IMR-90 (cell line): ENCODE measurements at regions not wholly inside any gene's neighbourhood (a gene's known extent, or its start where the extent isn't known, plus 50 kb on each side); places are given as distances from the start of the nearest gene placed in this dataset.

Source experiments
- ATAC-seq: fragments of 200-7000 bp; cut with Tn5 transposase; 2 replicates; pipeline ENCODE4 v1.9.1; 2020; ENCODE audit warnings: low read depth, mild to moderate bottlenecking, moderate library complexity
- BruUV-seq: library from RNA; stranded (reverse); fragments of 400-500 nt; replicated peaks from 2 replicates; lab custom pipeline; 2021; lab: Mats Ljungman, UMichigan
- CTCF ChIA-PET: fragments of 300-600 bp; formaldehyde crosslinking; extraction: SDS; loops from one replicate; lab custom pipeline; 2021; ENCODE audit warnings: antibody characterized with exemption; lab: Yijun Ruan, JAX
- POLR2A ChIA-PET: fragments of 300-600 bp; sonication (Branson Sonifier 250); formaldehyde crosslinking; loops from one replicate; lab custom pipeline; 2022; ENCODE audit warnings: antibody characterized with exemption; ENCODE audit not compliant: unreplicated experiment; lab: Charles Lee
- DNase-seq: peaks from one replicate; pipeline ENCODE4 v3.0.0; 2013
- H2AFZ ChIP-seq: replicated peaks from 2 replicates; pipeline ENCODE3; 2013; ENCODE audit warnings: low read length, mild to moderate bottlenecking; ENCODE audit not compliant: poor library complexity
- H2AK5ac ChIP-seq: 2 replicates; pipeline ENCODE4 v1.6.1; 2013; ENCODE audit warnings: low read depth, low read length, inconsistent platforms
- H2AK9ac ChIP-seq: replicated peaks from 2 replicates; pipeline ENCODE3; 2013; ENCODE audit warnings: mild to moderate bottlenecking, low read depth, low read length, moderate library complexity; ENCODE audit not compliant: poor library complexity
- H2BK120ac ChIP-seq: 2 replicates; pipeline ENCODE4 v1.6.1; 2013; ENCODE audit warnings: low read depth, low read length, inconsistent platforms
- H2BK15ac ChIP-seq: 3 replicates; pipeline ENCODE4 v1.6.1; 2013; ENCODE audit warnings: low read depth, low read length, inconsistent platforms
- H2BK20ac ChIP-seq: 2 replicates; pipeline ENCODE4 v1.6.1; 2013; ENCODE audit warnings: low read depth, mild to moderate bottlenecking, inconsistent platforms, low read length, moderate library complexity
- H2BK5ac ChIP-seq: 2 replicates; pipeline ENCODE4 v1.6.1; 2013; ENCODE audit warnings: mild to moderate bottlenecking, low read depth, low read length, inconsistent platforms; ENCODE audit not compliant: poor library complexity, severe bottlenecking
- H3K14ac ChIP-seq: replicated peaks from 2 replicates; pipeline ENCODE4 v1.6.1; 2013; ENCODE audit warnings: low read depth, low read length, inconsistent platforms
- H3K18ac ChIP-seq: 2 replicates; pipeline ENCODE4 v1.6.1; 2013; ENCODE audit warnings: low read depth, low read length, control low read depth
- H3K23ac ChIP-seq: 2 replicates; pipeline ENCODE4 v1.6.1; 2013; ENCODE audit warnings: low read depth, low read length, inconsistent platforms
- H3K27ac ChIP-seq: 2 replicates; pipeline ENCODE4 v1.5.1; 2013; ENCODE audit warnings: mild to moderate bottlenecking, control low read depth, low read length; ENCODE audit not compliant: insufficient read depth
- H3K27me3 ChIP-seq: 2 replicates; pipeline ENCODE4 v1.6.1; 2013; ENCODE audit warnings: low read length; ENCODE audit not compliant: control insufficient read depth, insufficient read depth
- H3K36me3 ChIP-seq: 2 replicates; pipeline ENCODE4 v1.6.1; 2013; ENCODE audit warnings: low read length, mixed read lengths; ENCODE audit not compliant: control insufficient read depth, insufficient read depth
- H3K4ac ChIP-seq: 2 replicates; pipeline ENCODE4 v1.6.1; 2013; ENCODE audit warnings: low read depth, low read length, inconsistent platforms
- H3K4me1 ChIP-seq: 2 replicates; pipeline ENCODE4 v1.6.1; 2013; ENCODE audit warnings: low read length, mixed read lengths; ENCODE audit not compliant: control insufficient read depth, insufficient read depth
- H3K4me2 ChIP-seq: 2 replicates; pipeline ENCODE4 v1.6.1; 2013; ENCODE audit warnings: low read depth, mild to moderate bottlenecking, control low read depth, low read length, moderate library complexity
- H3K4me3 ChIP-seq: 2 replicates; pipeline ENCODE4 v1.5.1; 2013; ENCODE audit warnings: low read depth, mild to moderate bottlenecking, control low read depth, low read length, moderate library complexity; ENCODE audit not compliant: insufficient read depth
- H3K56ac ChIP-seq: 2 replicates; pipeline ENCODE4 v1.6.1; 2013; ENCODE audit warnings: low read length, inconsistent platforms; ENCODE audit not compliant: insufficient read depth; ENCODE audit errors: extremely low read depth
- H3K79me1 ChIP-seq, 2 experiments: 2 replicates each; pipeline ENCODE4 v1.6.1; 2013; ENCODE audit warnings: low read length in 2 of 2, inconsistent platforms in 1 of 2, low read depth in 1 of 2
- H3K9ac ChIP-seq: 2 replicates; pipeline ENCODE4 v1.6.1; 2013; ENCODE audit warnings: low read depth, low read length, control low read depth
- H3K9me1 ChIP-seq: 2 replicates; pipeline ENCODE4 v1.6.1; 2013; ENCODE audit warnings: low read length, inconsistent platforms; ENCODE audit not compliant: insufficient read depth
- H3K9me3 ChIP-seq: 2 replicates; pipeline ENCODE4 v1.6.1; 2013; ENCODE audit warnings: low read length; ENCODE audit not compliant: control insufficient read depth, insufficient read depth
- H4K20me1 ChIP-seq: 2 replicates; pipeline ENCODE4 v1.6.1; 2013; ENCODE audit warnings: low read length, inconsistent platforms; ENCODE audit not compliant: insufficient read depth
- H4K5ac ChIP-seq: 2 replicates; pipeline ENCODE4 v1.6.1; 2013; ENCODE audit warnings: mild to moderate bottlenecking, low read depth, low read length, control low read depth
- H4K8ac ChIP-seq, 2 experiments: 2 replicates each; pipeline ENCODE4 v1.6.1; 2013; ENCODE audit warnings: low read depth in 2 of 2, low read length in 2 of 2, control low read depth in 1 of 2, inconsistent platforms in 1 of 2
- H4K91ac ChIP-seq: 2 replicates; pipeline ENCODE4 v1.6.1; 2013; ENCODE audit warnings: low read depth, low read length, inconsistent platforms; ENCODE audit not compliant: insufficient read depth
- BHLHE40 ChIP-seq: fragments of 150-350 bp; IDR thresholded peaks from 2 replicates; pipeline ENCODE4 v1.6.1; 2016; ENCODE audit warnings: mild to moderate bottlenecking, low read depth, low read length
- CEBPB ChIP-seq: IDR thresholded peaks from 2 replicates; pipeline ENCODE4 v1.6.1; 2012; ENCODE audit warnings: low read depth, low read length, improper control_type of control experiment
- CHD1 ChIP-seq: IDR thresholded peaks from 2 replicates; pipeline ENCODE4 v1.6.1; 2012; ENCODE audit warnings: low read depth, low read length, improper control_type of control experiment
- RAD21 ChIP-seq: IDR thresholded peaks from 2 replicates; pipeline ENCODE4 v1.6.1; 2012; ENCODE audit warnings: low read length, improper control_type of control experiment
- RCOR1 ChIP-seq: IDR thresholded peaks from 2 replicates; pipeline ENCODE4 v1.6.1; 2012; ENCODE audit warnings: mild to moderate bottlenecking, low read length, improper control_type of control experiment; ENCODE audit not compliant: insufficient replicate concordance
- WGBS, 2 experiments: methylation state at CpG; one replicate each; pipeline versions ENCODE4 v1.1.5 to v1.1.7; 2013; ENCODE audit warnings: missing lambda C conversion rate in 2 of 2; ENCODE audit not compliant: insufficient read length in 1 of 2; ENCODE audit errors: extremely low coverage in 2 of 2; 5-methylcytosine and 5-hydroxymethylcytosine counted together
- dilution Hi-C: fragments of 300-500 bp; cut with HindIII; formaldehyde crosslinking; loops from one replicate; pipeline ENCODE4 v1.14.3; 2018; ENCODE audit warnings: low sequenced_read_pairs; ENCODE audit not compliant: unreplicated experiment
- in situ Hi-C: fragments of 300-500 bp; cut with MboI; formaldehyde crosslinking; loops from 3 replicates; pipeline ENCODE4 v1.14.3; 2019; ENCODE audit warnings: low sequenced_read_pairs, inconsistent platforms, mixed read lengths
- intact Hi-C: fragments of 100-400 bp; cut with micrococcal nuclease; formaldehyde crosslinking; loops from 2 replicates; pipeline ENCODE4 v1.10.0; 2022
- TF ChIP-seq, protein P1 (sequence below): fragments of 150-350 bp; IDR thresholded peaks from 2 replicates; pipeline ENCODE4 v1.6.1; 2016; ENCODE audit warnings: low read depth, mild to moderate bottlenecking, low read length, moderate library complexity, borderline replicate concordance

DNA sequence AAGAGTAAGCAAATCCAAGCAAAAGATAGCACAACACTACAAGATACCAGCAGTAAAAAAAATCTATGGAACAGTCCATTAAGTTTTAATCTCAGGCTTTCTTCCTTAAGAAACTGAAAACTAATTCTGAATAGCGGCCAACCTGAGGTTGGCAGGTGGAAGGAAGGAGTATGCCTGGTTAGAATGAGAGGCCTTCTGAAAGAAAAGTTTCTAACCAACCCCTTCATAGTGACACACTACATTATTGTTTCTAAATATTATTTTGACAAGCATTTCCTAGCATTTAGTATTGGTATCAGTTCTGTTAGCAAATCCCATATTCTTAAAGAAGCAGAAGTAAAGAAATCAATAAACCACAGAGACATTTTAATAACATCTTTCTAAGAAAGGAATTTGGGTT, 205.7 kb upstream of the PTBP2 start:
- Histone ChIP-seq H4K8ac (no peak overlapping the region), H3K14ac (no peak overlapping the region), H3K9me3 (no peaks in the 10 kb centered on the region), H3K27ac (no peak overlapping the region), H2AK5ac (no peak overlapping the region), H2AK9ac (no peak overlapping the region), H3K4ac (no peak overlapping the region), H3K23ac (no peak overlapping the region), H2BK5ac (no peak overlapping the region), H3K4me2 (no peak overlapping the region), H3K4me3 (no peak overlapping the region), H2BK15ac (no peak overlapping the region), H4K91ac (no peak overlapping the region), H4K20me1 (no peaks in the 10 kb centered on the region), H3K9ac (no peak overlapping the region), H2BK20ac (no peak overlapping the region), H2AFZ (no peak overlapping the region), H3K18ac (no peak overlapping the region), H3K79me1 (no peaks in the 10 kb centered on the region), H4K5ac (no peak overlapping the region), H3K27me3 (no peaks in the 10 kb centered on the region), H3K4me1 (peaks cover 2% of the 10 kb centered on the region; the same call in 1 of the 2 replicates), H3K56ac (no peak overlapping the region), H3K36me3 (no peaks in the 10 kb centered on the region), H3K9me1 (no peaks in the 10 kb centered on the region), H2BK120ac (no peak overlapping the region)
- in situ Hi-C loops = no loop called here
- intact Hi-C loops = no loop called here
- no TSS peak for BruUV-seq
- no CpG with 5 or more reads among the region's 1 CpG for WGBS, 2 experiments
- dilution Hi-C loops = no loop called here
- CTCF ChIA-PET = no interaction called here
- no peak for DNase-seq
- POLR2A ChIA-PET = no interaction called here
- no peak for ATAC-seq
- TF ChIP-seq, protein P1, sequence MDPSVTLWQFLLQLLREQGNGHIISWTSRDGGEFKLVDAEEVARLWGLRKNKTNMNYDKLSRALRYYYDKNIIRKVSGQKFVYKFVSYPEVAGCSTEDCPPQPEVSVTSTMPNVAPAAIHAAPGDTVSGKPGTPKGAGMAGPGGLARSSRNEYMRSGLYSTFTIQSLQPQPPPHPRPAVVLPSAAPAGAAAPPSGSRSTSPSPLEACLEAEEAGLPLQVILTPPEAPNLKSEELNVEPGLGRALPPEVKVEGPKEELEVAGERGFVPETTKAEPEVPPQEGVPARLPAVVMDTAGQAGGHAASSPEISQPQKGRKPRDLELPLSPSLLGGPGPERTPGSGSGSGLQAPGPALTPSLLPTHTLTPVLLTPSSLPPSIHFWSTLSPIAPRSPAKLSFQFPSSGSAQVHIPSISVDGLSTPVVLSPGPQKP = no peak
- no peak for TF ChIP-seq BHLHE40
- TF ChIP-seq RCOR1 = no peak
- no peak for TF ChIP-seq CHD1
- no peak for TF ChIP-seq RAD21
- no peak for TF ChIP-seq CEBPB
